K562 (cell line): ENCODE measurements at regions not wholly inside any gene's neighbourhood (a gene's known extent, or its start where the extent isn't known, plus 50 kb on each side); places are given as distances from the start of the nearest gene placed in this dataset.

Experiments
- ADNP ChIP-seq: fragments of 200-800 bp; sonication (Bioruptor generic); IDR thresholded peaks from 2 replicates; pipeline ENCODE4 v1.6.1; 2016; ENCODE audit warnings: missing genetic modification characterization, missing compliant biosample characterization
- BACH1 ChIP-seq: fragments of 200-800 bp; sonication (Bioruptor generic); IDR thresholded peaks from 2 replicates; pipeline ENCODE4 v1.6.1; 2016; ENCODE audit warnings: missing genetic modification characterization, missing compliant biosample characterization
- BRF2 ChIP-seq: IDR thresholded peaks from 3 replicates; pipeline ENCODE4 v1.6.1; 2011; ENCODE audit warnings: borderline replicate concordance, mild to moderate bottlenecking; ENCODE audit not compliant: insufficient read length, insufficient read depth
- CREM ChIP-seq: IDR thresholded peaks from 2 replicates; pipeline ENCODE4 v1.6.1; 2014; ENCODE audit warnings: antibody characterized with exemption, low read depth
- CSDE1 ChIP-seq, 2 experiments: fragments of 450-650 bp; IDR thresholded peaks; 2 replicates each; pipeline ENCODE4 v1.6.1; 2016; ENCODE audit warnings: mild to moderate bottlenecking in 1 of 2
- EP300 ChIP-seq: IDR thresholded peaks from 2 replicates; pipeline ENCODE4 v1.6.1; 2012; ENCODE audit warnings: low read length, improper control_type of control experiment
- HNRNPK ChIP-seq: fragments of 200-400 bp; formaldehyde crosslinking; IDR thresholded peaks from one replicate; pipeline ENCODE4 v1.6.1; 2018; ENCODE audit warnings: mild to moderate bottlenecking, low read depth, low read length; ENCODE audit not compliant: poor library complexity, severe bottlenecking
- HSF4 ChIP-seq: fragments of 250-450 bp; sonication (Bioruptor Pico); IDR thresholded peaks from 2 replicates; pipeline ENCODE4 v2.1.2; 2022; ENCODE audit warnings: mild to moderate bottlenecking, moderate library complexity, borderline replicate concordance
- KAT7 ChIP-seq: sonication (generic); formaldehyde crosslinking; IDR thresholded peaks from 2 replicates; pipeline ENCODE4 v1.8.0; 2022; ENCODE audit warnings: missing genetic modification reagents, mild to moderate bottlenecking, borderline replicate concordance
- KAT8 ChIP-seq: fragments of 450-650 bp; IDR thresholded peaks from 2 replicates; pipeline ENCODE4 v1.6.1; 2016; ENCODE audit warnings: low read depth, mild to moderate bottlenecking
- KHSRP ChIP-seq: fragments of 450-650 bp; IDR thresholded peaks from 2 replicates; pipeline ENCODE4 v1.6.1; 2017
- LEF1 ChIP-seq: fragments of 450-650 bp; IDR thresholded peaks from 2 replicates; pipeline ENCODE4 v1.6.1; 2016; ENCODE audit warnings: mild to moderate bottlenecking
- MCM7 ChIP-seq, 2 experiments: fragments of 450-650 bp; IDR thresholded peaks; 2 replicates each; pipeline ENCODE4 v1.6.1; 2016 to 2018
- NR1H2 ChIP-seq: sonication (generic); formaldehyde crosslinking; IDR thresholded peaks from 2 replicates; pipeline ENCODE4 v1.4.0; 2020; ENCODE audit warnings: mild to moderate bottlenecking, missing genetic modification reagents
- POLR3G ChIP-seq: IDR thresholded peaks from 2 replicates; pipeline ENCODE4 v1.6.1; 2011; ENCODE audit not compliant: insufficient read length, insufficient replicate concordance; ENCODE audit errors: extremely low read depth
- RBFOX2 ChIP-seq: fragments of 200-400 bp; formaldehyde crosslinking; IDR thresholded peaks from 2 replicates; pipeline ENCODE4 v1.6.1; 2017; ENCODE audit warnings: low read depth, mild to moderate bottlenecking, low read length, moderate library complexity
- SMARCA5 ChIP-seq: fragments of 450-650 bp; IDR thresholded peaks from 2 replicates; pipeline ENCODE4 v1.6.1; 2016
- SRSF7 ChIP-seq: fragments of 200-400 bp; formaldehyde crosslinking; optimal IDR thresholded peaks from 2 replicates; pipeline ENCODE3; 2017; ENCODE audit warnings: mild to moderate bottlenecking, low read depth, low read length
- SRSF9 ChIP-seq: fragments of 200-400 bp; formaldehyde crosslinking; IDR thresholded peaks from 2 replicates; pipeline ENCODE4 v1.6.1; 2017; ENCODE audit warnings: low read depth, low read length, borderline replicate concordance
- SUPT5H ChIP-seq: fragments of 450-650 bp; IDR thresholded peaks from 2 replicates; pipeline ENCODE4 v1.6.1; 2016
- TAF9B ChIP-seq: fragments of 450-650 bp; IDR thresholded peaks from 2 replicates; pipeline ENCODE4 v1.6.1; 2018; ENCODE audit warnings: mild to moderate bottlenecking; ENCODE audit not compliant: partially characterized antibody
- TEAD1 ChIP-seq, 2 experiments: fragments of 450-650 bp in 1 of 2; sonication (generic) in 1 of 2; formaldehyde crosslinking; IDR thresholded peaks; 2 replicates each; pipeline versions ENCODE4 v1.4.0 to v1.8.0; 2020 to 2022; ENCODE audit warnings: mild to moderate bottlenecking in 2 of 2, missing genetic modification reagents in 1 of 2
- TRIM28 ChIP-seq: fragments of 450-650 bp; IDR thresholded peaks from 2 replicates; pipeline ENCODE4 v1.6.1; 2017
- ZNF395 ChIP-seq: fragments of 200-800 bp; sonication (Bioruptor generic); IDR thresholded peaks from 2 replicates; pipeline ENCODE4 v1.6.1; 2017; ENCODE audit warnings: missing genetic modification characterization, missing compliant biosample characterization
- TF ChIP-seq, protein P1 (sequence below): sonication (generic); formaldehyde crosslinking; IDR thresholded peaks from 2 replicates; pipeline ENCODE4 v1.8.0; 2022; ENCODE audit warnings: mild to moderate bottlenecking, missing genetic modification reagents, borderline replicate concordance
- TF ChIP-seq, protein P2 (sequence below): fragments of 250-450 bp; sonication (Bioruptor Pico); IDR thresholded peaks from 2 replicates; pipeline ENCODE4 v1.8.0; 2022; ENCODE audit warnings: inconsistent platforms

GRCh38 chr6:28839443-28840120, 84.2 kb downstream of the TRIM27 start (continued):
- TF ChIP-seq HSF4 (CRISPR knock-in tag) (no peak), EP300 (no peak), SMARCA5 (peak; percentile 65; the same call in 1 of the 2 replicates), SRSF9 (no peak), KAT7 (CRISPR knock-in tag) (no peak), KHSRP (no peak), ZNF395 (CRISPR knock-in tag) (no peak), SRSF7 (no peak), NR1H2 (no peak), TAF9B (no peak), ADNP (tag) (no peak), CREM (no peak), RBFOX2 (no peak), POLR3G (no peak), BACH1 (no peak), TRIM28 (no peak), TEAD1 (CRISPR knock-in tag; IDR thresholded peaks at IDR 0.05) (no peak), HNRNPK (no peak), KAT8 (no peak), LEF1 (0 out of 2 replicates have a peak, but pooled peaks have one; percentile 37), MCM7 (IDR thresholded peaks at IDR 0.05) (peak in 1 of 2 experiments; percentile 71; a peak in 1 of 4 replicates), SUPT5H (no peak), CSDE1 (IDR thresholded peaks at IDR 0.05) (no peak), BRF2 (no peak)
- TF ChIP-seq, protein P1, sequence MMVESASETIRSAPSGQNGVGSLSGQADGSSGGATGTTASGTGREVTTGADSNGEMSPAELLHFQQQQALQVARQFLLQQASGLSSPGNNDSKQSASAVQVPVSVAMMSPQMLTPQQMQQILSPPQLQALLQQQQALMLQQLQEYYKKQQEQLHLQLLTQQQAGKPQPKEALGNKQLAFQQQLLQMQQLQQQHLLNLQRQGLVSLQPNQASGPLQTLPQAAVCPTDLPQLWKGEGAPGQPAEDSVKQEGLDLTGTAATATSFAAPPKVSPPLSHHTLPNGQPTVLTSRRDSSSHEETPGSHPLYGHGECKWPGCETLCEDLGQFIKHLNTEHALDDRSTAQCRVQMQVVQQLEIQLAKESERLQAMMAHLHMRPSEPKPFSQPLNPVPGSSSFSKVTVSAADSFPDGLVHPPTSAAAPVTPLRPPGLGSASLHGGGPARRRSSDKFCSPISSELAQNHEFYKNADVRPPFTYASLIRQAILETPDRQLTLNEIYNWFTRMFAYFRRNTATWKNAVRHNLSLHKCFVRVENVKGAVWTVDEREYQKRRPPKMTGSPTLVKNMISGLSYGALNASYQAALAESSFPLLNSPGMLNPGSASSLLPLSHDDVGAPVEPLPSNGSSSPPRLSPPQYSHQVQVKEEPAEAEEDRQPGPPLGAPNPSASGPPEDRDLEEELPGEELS (CRISPR knock-in tag), result no peak
- TF ChIP-seq, protein P2, sequence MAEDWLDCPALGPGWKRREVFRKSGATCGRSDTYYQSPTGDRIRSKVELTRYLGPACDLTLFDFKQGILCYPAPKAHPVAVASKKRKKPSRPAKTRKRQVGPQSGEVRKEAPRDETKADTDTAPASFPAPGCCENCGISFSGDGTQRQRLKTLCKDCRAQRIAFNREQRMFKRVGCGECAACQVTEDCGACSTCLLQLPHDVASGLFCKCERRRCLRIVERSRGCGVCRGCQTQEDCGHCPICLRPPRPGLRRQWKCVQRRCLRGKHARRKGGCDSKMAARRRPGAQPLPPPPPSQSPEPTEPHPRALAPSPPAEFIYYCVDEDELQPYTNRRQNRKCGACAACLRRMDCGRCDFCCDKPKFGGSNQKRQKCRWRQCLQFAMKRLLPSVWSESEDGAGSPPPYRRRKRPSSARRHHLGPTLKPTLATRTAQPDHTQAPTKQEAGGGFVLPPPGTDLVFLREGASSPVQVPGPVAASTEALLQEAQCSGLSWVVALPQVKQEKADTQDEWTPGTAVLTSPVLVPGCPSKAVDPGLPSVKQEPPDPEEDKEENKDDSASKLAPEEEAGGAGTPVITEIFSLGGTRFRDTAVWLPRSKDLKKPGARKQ (CRISPR knock-in tag), result no peak
